Thymus (tissue), 11 donors: ENCODE measurements at regions not wholly inside any gene's neighbourhood (a gene's known extent, or its start where the extent isn't known, plus 50 kb on each side); places are given as distances from the start of the nearest gene placed in this dataset.

Experiments
- DNase-seq, 9 donors: peaks; one replicate each; pipeline ENCODE4 v3.0.0-alpha.2; 2013; ENCODE audit warnings: low spot score in 9 of 9, low read depth in 6 of 9, missing footprints in 1 of 9
- H3K27ac ChIP-seq, 2 donors: one replicate each; pipeline ENCODE4 v1.5.1; 2013; ENCODE audit warnings: control low read depth in 1 of 2, low read depth in 1 of 2, low read length in 1 of 2, mild to moderate bottlenecking in 1 of 2, moderate library complexity in 1 of 2
- H3K27me3 ChIP-seq, 2 donors: one replicate each; pipeline ENCODE4 v1.5.1; 2013; ENCODE audit warnings: low read length in 1 of 2; ENCODE audit not compliant: control insufficient read depth in 2 of 2, insufficient read depth in 1 of 2
- H3K36me3 ChIP-seq, 2 donors: one replicate each; pipeline ENCODE4 v1.5.1; 2013; ENCODE audit warnings: low read length in 1 of 2, mild to moderate bottlenecking in 1 of 2, moderate library complexity in 1 of 2; ENCODE audit not compliant: control insufficient read depth in 2 of 2, insufficient read depth in 2 of 2
- H3K4me1 ChIP-seq, 2 donors: one replicate each; pipeline ENCODE4 v1.5.1; 2013; ENCODE audit warnings: low read length in 2 of 2; ENCODE audit not compliant: control insufficient read depth in 2 of 2, insufficient read depth in 2 of 2
- H3K4me3 ChIP-seq, 2 donors: one replicate each; pipeline ENCODE4 v1.5.1; 2013; ENCODE audit warnings: low read length in 2 of 2, control low read depth in 1 of 2, mild to moderate bottlenecking in 1 of 2
- H3K9me3 ChIP-seq, 2 donors: one replicate each; pipeline ENCODE4 v1.5.1; 2013; ENCODE audit warnings: low read length in 1 of 2, mild to moderate bottlenecking in 1 of 2; ENCODE audit not compliant: control insufficient read depth in 2 of 2, insufficient read depth in 1 of 2
- WGBS: extraction: QIAGEN DNeasy Blood & Tissue Kit; methylation state at CpG from one replicate; pipeline ENCODE4 v1.1.7; 2013; 5-methylcytosine and 5-hydroxymethylcytosine counted together
- donor health status: healthy.

- Histone ChIP-seq H3K4me3 (no peak overlapping the region), H3K36me3 (no peaks in the 10 kb centered on the region), H3K27me3 (no peaks in the 10 kb centered on the region), H3K9me3 (no peaks in the 10 kb centered on the region), H3K4me1 (no peaks in the 10 kb centered on the region), H3K27ac (no peak overlapping the region)
- WGBS = 95% methylated on average over 1 of the region's 1 CpG
- no peak for DNase-seq
Measured at GRCh38 chr5:114308508-114308907, 53.4 kb upstream of the KCNN2 start.

DNA sequence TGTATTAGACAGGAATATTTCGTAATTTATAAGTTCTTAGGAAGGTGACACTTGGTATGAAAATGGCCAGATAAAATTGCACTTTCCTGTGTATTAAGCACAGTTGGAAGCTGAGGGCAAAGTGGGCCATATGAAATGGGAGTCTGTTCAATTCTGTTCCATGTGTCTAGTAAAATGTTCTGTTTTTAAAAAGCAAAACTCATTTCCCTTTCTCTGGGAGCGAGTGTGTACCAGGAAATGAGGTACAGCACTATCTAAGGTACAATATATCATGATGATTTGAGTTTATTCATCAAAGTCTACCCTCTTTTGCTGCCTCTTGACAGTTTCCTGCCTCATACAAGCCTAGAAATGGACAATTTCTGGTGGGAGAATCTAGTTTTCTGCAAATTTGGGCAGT lies 51.2 kb upstream of the KCNN2 start:
- Histone ChIP-seq H3K9me3 (no peaks in the 10 kb centered on the region), H3K36me3 (no peaks in the 10 kb centered on the region), H3K27ac (no peak overlapping the region), H3K4me3 (no peak overlapping the region), H3K27me3 (no peaks in the 10 kb centered on the region), H3K4me1 (no peaks in the 10 kb centered on the region)
- WGBS = 43% methylated on average over 2 of the region's 2 CpGs
- no peak for DNase-seq

DNA sequence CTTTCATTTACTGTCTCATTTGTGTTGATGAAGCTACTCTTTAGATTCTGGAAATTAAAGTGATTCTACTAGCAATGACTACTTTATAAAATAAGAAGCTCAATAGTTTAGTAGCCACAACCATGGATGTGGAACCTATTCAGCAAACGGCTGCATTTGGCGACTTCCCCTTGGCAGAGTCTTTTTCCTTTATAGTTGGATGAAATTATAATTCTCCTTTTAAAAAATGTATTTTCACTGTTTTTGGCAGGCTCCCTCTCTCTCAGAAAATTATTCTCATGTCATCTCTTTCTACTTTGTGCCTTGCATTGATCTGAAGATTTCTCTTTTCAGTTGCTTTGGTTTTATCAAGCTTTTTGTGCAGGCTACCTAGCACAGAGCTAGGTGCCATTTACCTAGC lies 50.6 kb upstream of the KCNN2 start:
- Histone ChIP-seq H3K4me3 (no peak overlapping the region), H3K9me3 (no peaks in the 10 kb centered on the region), H3K4me1 (no peaks in the 10 kb centered on the region), H3K36me3 (no peaks in the 10 kb centered on the region), H3K27ac (no peak overlapping the region), H3K27me3 (no peaks in the 10 kb centered on the region)
- 86% methylated on average over 2 of the region's 2 CpGs for WGBS
- DNase-seq = no peak

DNA sequence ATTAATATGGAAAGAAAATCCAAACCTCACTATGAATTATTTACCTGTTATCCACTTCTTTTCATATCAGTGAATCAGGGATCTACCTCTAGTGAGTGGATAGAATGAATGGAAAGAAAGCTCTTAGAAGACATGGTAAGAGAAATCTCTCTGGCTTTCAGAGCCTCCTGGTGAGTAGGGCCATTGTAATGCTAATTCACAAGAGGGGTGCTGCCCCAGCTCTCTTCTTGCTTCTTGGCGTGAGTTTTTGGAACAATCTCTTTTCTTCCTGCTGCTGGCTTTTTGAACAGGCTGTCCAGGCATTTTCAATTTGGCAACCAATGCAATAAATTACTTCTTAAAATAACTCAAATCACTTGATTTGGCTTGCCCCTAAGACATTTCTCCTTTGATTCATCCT lies 49.9 kb upstream of the KCNN2 start:
- no peak for DNase-seq
- no peaks in the 10 kb centered on the region for H3K36me3 ChIP-seq
- no peaks in the 10 kb centered on the region for H3K9me3 ChIP-seq
- WGBS = 89% methylated on average over 1 of the region's 1 CpG
- no peaks in the 10 kb centered on the region for H3K27me3 ChIP-seq
- H3K27ac ChIP-seq = no peak overlapping the region
- no peak overlapping the region for H3K4me3 ChIP-seq
- H3K4me1 ChIP-seq = no peaks in the 10 kb centered on the region
